HCT116 (cell line): ENCODE measurements at regions not wholly inside any gene's neighbourhood (a gene's known extent, or its start where the extent isn't known, plus 50 kb on each side); places are given as distances from the start of the nearest gene placed in this dataset.
A peak's percentile ranks its signal among the peaks of the same experiment; 100 is the strongest.

Experiments
- ATAC-seq: fragments of 200-7000 bp; cut with Tn5 transposase; 2 replicates; pipeline ENCODE4 v1.9.1; 2020; ENCODE audit warnings: mild to moderate bottlenecking, moderate library complexity
- BruUV-seq: library from RNA; stranded (reverse); fragments of 400-500 nt; replicated peaks from 2 replicates; lab custom pipeline; 2021; lab: Mats Ljungman, UMichigan
- CTCF ChIA-PET: fragments of 300-600 bp; sonication (Branson Sonifier 250); formaldehyde crosslinking; loops from one replicate; lab custom pipeline; 2021; ENCODE audit warnings: antibody characterized with exemption; lab: Charles Lee
- POLR2A ChIA-PET: fragments of 300-600, 350-600 bp; sonication (Branson Sonifier 250); formaldehyde crosslinking; loops from one replicate; lab custom pipeline; 2021; ENCODE audit warnings: antibody characterized with exemption; lab: Charles Lee
- RAD21 ChIA-PET, 2 experiments: fragments of 300-600 bp; sonication (Branson Sonifier 250); formaldehyde crosslinking; loops; one replicate each; lab custom pipeline; 2023; ENCODE audit warnings: low total read pairs in 2 of 2; ENCODE audit not compliant: uncharacterized antibody in 2 of 2, unreplicated experiment in 2 of 2, low non-redundant PET in 1 of 2; lab: Charles Lee
- DNase-seq: peaks from one replicate; pipeline ENCODE4 v3.0.0-alpha.2; 2010; ENCODE audit warnings: low read depth, low spot score
- H2AFZ ChIP-seq: fragments of 200-600 bp; shearing (Covaris generic), sonication (generic); 2 replicates; pipeline ENCODE4 v1.6.1; 2017; ENCODE audit warnings: low read depth, mixed run types, mixed read lengths, antibody characterized with exemption, low read length; ENCODE audit not compliant: poor library complexity, severe bottlenecking
- H3K27ac ChIP-seq: 2 replicates; pipeline ENCODE4 v1.5.1; 2012; ENCODE audit warnings: low read depth, low read length
- H3K27me3 ChIP-seq: fragments of 200-600 bp; sonication (generic); 2 replicates; pipeline ENCODE4 v1.6.1; 2016; ENCODE audit warnings: mixed run types, low read length, mixed read lengths; ENCODE audit not compliant: insufficient read depth
- H3K36me3 ChIP-seq, 2 experiments: fragments of 200-500 bp in 1 of 2; fragments of 200-600 bp in 1 of 2; sonication (Bioruptor generic) in 1 of 2; sonication (generic) in 1 of 2; 2 replicates each; pipeline versions ENCODE4 v1.5.1 to v1.6.1; 2014 to 2016; ENCODE audit warnings: low read length in 2 of 2, inconsistent platforms in 1 of 2, mixed read lengths in 1 of 2, mixed run types in 1 of 2; ENCODE audit not compliant: insufficient read depth in 2 of 2, control insufficient read depth in 1 of 2
- H3K4me1 ChIP-seq, 2 experiments: fragments of 200-600 bp in 1 of 2; sonication (generic) in 1 of 2; 2 replicates each; pipeline versions ENCODE4 v1.5.1 to v1.6.1; 2012 to 2017; ENCODE audit warnings: low read length in 2 of 2, inconsistent platforms in 1 of 2, mild to moderate bottlenecking in 1 of 2, mixed read lengths in 1 of 2, mixed run types in 1 of 2, moderate library complexity in 1 of 2; ENCODE audit not compliant: insufficient read depth in 2 of 2, control insufficient read depth in 1 of 2
- H3K4me2 ChIP-seq: fragments of 200-600 bp; sonication (generic); 2 replicates; pipeline ENCODE4 v1.6.1; 2017; ENCODE audit warnings: mixed run types, low read length, mixed read lengths
- H3K4me3 ChIP-seq, 2 experiments: fragments of 200-600 bp in 1 of 2; sonication (generic) in 1 of 2; replicated peaks in 1 of 2; 2 replicates each; pipeline ENCODE4 v1.5.1; 2011 to 2016; ENCODE audit warnings: low read length in 2 of 2, control low read depth in 1 of 2, low read depth in 1 of 2, mild to moderate bottlenecking in 1 of 2, mixed read lengths in 1 of 2, mixed run types in 1 of 2
- H3K79me2 ChIP-seq: fragments of 200-600 bp; sonication (generic); 2 replicates; pipeline ENCODE4 v1.6.1; 2017; ENCODE audit warnings: mild to moderate bottlenecking, mixed run types, low read length, moderate library complexity, mixed read lengths; ENCODE audit not compliant: insufficient read depth
- H3K9ac ChIP-seq: fragments of 200-600 bp; sonication (generic); 2 replicates; pipeline ENCODE4 v1.6.1; 2016; ENCODE audit warnings: low read length, mixed read lengths
- H3K9me2 ChIP-seq: fragments of 200-600 bp; sonication (generic), shearing (Covaris generic); 2 replicates; pipeline ENCODE4 v1.6.1; 2017; ENCODE audit warnings: mixed run types, mild to moderate bottlenecking, moderate library complexity; ENCODE audit not compliant: insufficient read depth
- H3K9me3 ChIP-seq, 2 experiments: fragments of 200-500 bp in 1 of 2; fragments of 200-600 bp in 1 of 2; sonication (Bioruptor generic) in 1 of 2; sonication (generic) in 1 of 2; 2 replicates each; pipeline ENCODE4 v1.6.1; 2014 to 2017; ENCODE audit warnings: low read length in 2 of 2, mixed read lengths in 2 of 2, inconsistent platforms in 1 of 2, low read depth in 1 of 2, mild to moderate bottlenecking in 1 of 2, mixed run types in 1 of 2, moderate library complexity in 1 of 2; ENCODE audit not compliant: control insufficient read depth in 1 of 2, insufficient read depth in 1 of 2
- H4K20me1 ChIP-seq: fragments of 200-600 bp; sonication (generic), shearing (Covaris generic); 2 replicates; pipeline ENCODE4 v1.6.1; 2017; ENCODE audit warnings: mixed run types, mild to moderate bottlenecking, moderate library complexity; ENCODE audit not compliant: insufficient read depth
- ATF3 ChIP-seq: IDR thresholded peaks from 2 replicates; pipeline ENCODE4 v1.6.1; 2012
- CBX3 ChIP-seq: IDR thresholded peaks from 2 replicates; pipeline ENCODE4 v1.6.1; 2012; ENCODE audit warnings: low read depth
- CEBPB ChIP-seq: IDR thresholded peaks from 2 replicates; pipeline ENCODE4 v1.6.1; 2012; ENCODE audit warnings: low read depth
- EGR1 ChIP-seq: IDR thresholded peaks from 2 replicates; pipeline ENCODE4 v1.6.1; 2012; ENCODE audit warnings: low read depth
- ELF1 ChIP-seq: IDR thresholded peaks from 2 replicates; pipeline ENCODE4 v1.6.1; 2012; ENCODE audit warnings: low read depth, borderline replicate concordance
- EZH2 ChIP-seq: fragments of 200-600 bp; sonication (generic); IDR thresholded peaks from 2 replicates; pipeline ENCODE4 v1.6.1; 2017; ENCODE audit warnings: antibody characterized with exemption, mixed run types
- EZH2phosphoT487 ChIP-seq: fragments of 200-600 bp; IDR thresholded peaks from 2 replicates; pipeline ENCODE4 v1.6.1; 2018; ENCODE audit warnings: antibody characterized with exemption, borderline replicate concordance
- JUND ChIP-seq: IDR thresholded peaks from 2 replicates; pipeline ENCODE4 v1.6.1; 2012
- MAX ChIP-seq: IDR thresholded peaks from 2 replicates; pipeline ENCODE4 v1.6.1; 2012
- POLR2AphosphoS5 ChIP-seq: IDR thresholded peaks from 2 replicates; pipeline ENCODE4 v1.6.1; 2011; ENCODE audit warnings: mild to moderate bottlenecking, low read depth, low read length, moderate library complexity
- RAD21 ChIP-seq: IDR thresholded peaks from 2 replicates; pipeline ENCODE4 v1.6.1; 2012; ENCODE audit warnings: low read depth, mild to moderate bottlenecking
- REST ChIP-seq: IDR thresholded peaks from 2 replicates; pipeline ENCODE4 v1.6.1; 2012; ENCODE audit warnings: low read depth
- SIN3A ChIP-seq: IDR thresholded peaks from 2 replicates; pipeline ENCODE4 v1.6.1; 2012; ENCODE audit warnings: low read depth
- SP1 ChIP-seq: IDR thresholded peaks from 2 replicates; pipeline ENCODE4 v1.6.1; 2012; ENCODE audit warnings: low read depth
- SRF ChIP-seq: IDR thresholded peaks from 2 replicates; pipeline ENCODE4 v1.6.1; 2012; ENCODE audit warnings: low read depth
- TCF7L2 ChIP-seq: IDR thresholded peaks from 2 replicates; pipeline ENCODE4 v1.7.0; 2011; ENCODE audit warnings: borderline replicate concordance, inconsistent platforms; ENCODE audit not compliant: insufficient read depth, insufficient read length; ENCODE audit errors: extremely low read depth
- YY1 ChIP-seq: IDR thresholded peaks from 2 replicates; pipeline ENCODE4 v1.6.1; 2011; ENCODE audit warnings: low read length, low read depth, moderate library complexity, mild to moderate bottlenecking; ENCODE audit not compliant: insufficient replicate concordance; ENCODE audit errors: extremely low read depth
- ZFX ChIP-seq: fragments of 450-650 bp; IDR thresholded peaks from 2 replicates; pipeline ENCODE4 v1.6.1; 2017
- ZNF274 ChIP-seq: fragments of 200-500 bp; sonication (Bioruptor generic); IDR thresholded peaks from 2 replicates; pipeline ENCODE4 v1.6.1; 2014; ENCODE audit warnings: mild to moderate bottlenecking, low read depth, low read length, inconsistent platforms
- intact Hi-C: fragments of 100-400 bp; cut with micrococcal nuclease; formaldehyde crosslinking; loops from 2 replicates; pipeline ENCODE4 v1.10.0; 2022
- TF ChIP-seq, protein P1 (sequence below): IDR thresholded peaks from 2 replicates; pipeline ENCODE4 v1.6.1; 2011; ENCODE audit warnings: mild to moderate bottlenecking, low read length, moderate library complexity; ENCODE audit not compliant: insufficient replicate concordance; ENCODE audit errors: extremely low read depth
- TF ChIP-seq, protein P2 (sequence below), 3 experiments: fragments of 200-600 bp in 1 of 3; sonication (generic) in 1 of 3; IDR thresholded peaks in 2 of 3; conservative IDR thresholded peaks in 1 of 3; 2 replicates each; pipeline ENCODE4 v1.5.1; 2012 to 2017; ENCODE audit warnings: low read depth in 2 of 3, low read length in 2 of 3, antibody characterized with exemption in 1 of 3, borderline replicate concordance in 1 of 3, control low read depth in 1 of 3, mild to moderate bottlenecking in 1 of 3, mixed read lengths in 1 of 3, mixed run types in 1 of 3, moderate library complexity in 1 of 3; ENCODE audit not compliant: insufficient read depth in 1 of 3

DNA sequence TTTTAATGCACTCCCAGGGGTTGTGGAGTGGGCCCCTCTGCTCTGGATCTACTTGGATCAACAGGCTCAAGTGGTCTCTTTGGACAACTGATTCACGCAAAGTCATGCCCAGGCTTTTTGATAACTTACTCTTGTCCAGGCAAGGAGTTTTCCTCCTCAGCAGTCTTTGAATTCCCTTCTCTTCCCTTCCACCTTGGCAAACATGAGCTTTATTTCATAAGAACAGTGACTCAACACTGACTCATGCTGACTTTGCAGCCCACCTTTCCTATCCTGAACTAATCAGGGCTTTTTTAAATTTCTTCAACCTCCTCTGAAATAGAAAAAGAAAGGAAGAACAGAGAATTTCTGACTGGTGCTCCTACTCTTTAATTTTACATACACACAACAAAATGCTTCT is 132.1 kb upstream of the LDB2 start:
- DNase-seq (peak; percentile 59), ATAC-seq (peak; percentile 62)
- ChIA-PET POLR2A (interaction anchor here (1.0 kb wide), 2 partner anchors 11 to 85 kb away, joined by 3 to 4 read pairs; no protein-coding TSS in a partner anchor), CTCF (no interaction called here), RAD21 (no interaction called here)
- Histone ChIP-seq H3K79me2 (no peaks in the 10 kb centered on the region), H2AFZ (no peak overlapping the region), H3K9me3 (no peaks in the 10 kb centered on the region), H3K27ac (peak overlapping the region; percentile 66), H3K4me2 (peak overlapping the region; percentile 43), H3K27me3 (no peaks in the 10 kb centered on the region), H3K4me1 (peaks cover 25 to 40% of the 10 kb centered on the region in 2 experiments), H3K4me3 (no peak overlapping the region), H4K20me1 (no peaks in the 10 kb centered on the region), H3K9me2 (no peaks in the 10 kb centered on the region), H3K9ac (peak overlapping the region; percentile 16; the same call in 1 of the 2 replicates), H3K36me3 (no peaks in the 10 kb centered on the region)
- BruUV-seq, result no TSS peak
- intact Hi-C loops, result no loop called here
- TF ChIP-seq SIN3A (no peak), JUND (peak; percentile 88), ATF3 (0 out of 2 replicates have a peak, but pooled peaks have one; percentile 11), RAD21 (0 out of 2 replicates have a peak, but pooled peaks have one; percentile 7), ELF1 (no peak), TCF7L2 (no peak), EZH2 (no peak), ZNF274 (no peak), ZFX (no peak), CBX3 (peak; percentile 59; the same call in 1 of the 2 replicates), SRF (peak; percentile 65), CEBPB (peak; percentile 91), SP1 (peak; percentile 74), EGR1 (no peak), POLR2AphosphoS5 (no peak), EZH2phosphoT487 (no peak), YY1 (peak; percentile 30), REST (no peak), MAX (peak; percentile 48; the same call in 1 of the 2 replicates)
- TF ChIP-seq, protein P1, sequence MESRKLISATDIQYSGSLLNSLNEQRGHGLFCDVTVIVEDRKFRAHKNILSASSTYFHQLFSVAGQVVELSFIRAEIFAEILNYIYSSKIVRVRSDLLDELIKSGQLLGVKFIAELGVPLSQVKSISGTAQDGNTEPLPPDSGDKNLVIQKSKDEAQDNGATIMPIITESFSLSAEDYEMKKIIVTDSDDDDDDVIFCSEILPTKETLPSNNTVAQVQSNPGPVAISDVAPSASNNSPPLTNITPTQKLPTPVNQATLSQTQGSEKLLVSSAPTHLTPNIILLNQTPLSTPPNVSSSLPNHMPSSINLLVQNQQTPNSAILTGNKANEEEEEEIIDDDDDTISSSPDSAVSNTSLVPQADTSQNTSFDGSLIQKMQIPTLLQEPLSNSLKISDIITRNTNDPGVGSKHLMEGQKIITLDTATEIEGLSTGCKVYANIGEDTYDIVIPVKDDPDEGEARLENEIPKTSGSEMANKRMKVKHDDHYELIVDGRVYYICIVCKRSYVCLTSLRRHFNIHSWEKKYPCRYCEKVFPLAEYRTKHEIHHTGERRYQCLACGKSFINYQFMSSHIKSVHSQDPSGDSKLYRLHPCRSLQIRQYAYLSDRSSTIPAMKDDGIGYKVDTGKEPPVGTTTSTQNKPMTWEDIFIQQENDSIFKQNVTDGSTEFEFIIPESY, result no peak
- TF ChIP-seq, protein P2, sequence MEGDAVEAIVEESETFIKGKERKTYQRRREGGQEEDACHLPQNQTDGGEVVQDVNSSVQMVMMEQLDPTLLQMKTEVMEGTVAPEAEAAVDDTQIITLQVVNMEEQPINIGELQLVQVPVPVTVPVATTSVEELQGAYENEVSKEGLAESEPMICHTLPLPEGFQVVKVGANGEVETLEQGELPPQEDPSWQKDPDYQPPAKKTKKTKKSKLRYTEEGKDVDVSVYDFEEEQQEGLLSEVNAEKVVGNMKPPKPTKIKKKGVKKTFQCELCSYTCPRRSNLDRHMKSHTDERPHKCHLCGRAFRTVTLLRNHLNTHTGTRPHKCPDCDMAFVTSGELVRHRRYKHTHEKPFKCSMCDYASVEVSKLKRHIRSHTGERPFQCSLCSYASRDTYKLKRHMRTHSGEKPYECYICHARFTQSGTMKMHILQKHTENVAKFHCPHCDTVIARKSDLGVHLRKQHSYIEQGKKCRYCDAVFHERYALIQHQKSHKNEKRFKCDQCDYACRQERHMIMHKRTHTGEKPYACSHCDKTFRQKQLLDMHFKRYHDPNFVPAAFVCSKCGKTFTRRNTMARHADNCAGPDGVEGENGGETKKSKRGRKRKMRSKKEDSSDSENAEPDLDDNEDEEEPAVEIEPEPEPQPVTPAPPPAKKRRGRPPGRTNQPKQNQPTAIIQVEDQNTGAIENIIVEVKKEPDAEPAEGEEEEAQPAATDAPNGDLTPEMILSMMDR (IDR thresholded peaks at IDR 0.05 in 2 of 3, conservative IDR thresholded peaks at IDR 0.05 in 1 of 3; ENCODE audit: borderline replicate concordance in 1 of 3, insufficient read depth in 1 of 3, low read depth in 2 of 3, low read length in 2 of 3), result no peak
